Fibroblast of pulmonary artery (primary cell): ENCODE measurements at regions not wholly inside any gene's neighbourhood (a gene's known extent, or its start where the extent isn't known, plus 50 kb on each side); places are given as distances from the start of the nearest gene placed in this dataset.

Experiments
- DNase-seq: peaks from one replicate; pipeline ENCODE4 v3.0.0-alpha.2; 2010; ENCODE audit warnings: low read depth
- H3K4me3 ChIP-seq: replicated peaks from 2 replicates; pipeline ENCODE4 v1.5.1; 2011; ENCODE audit warnings: low read depth, mild to moderate bottlenecking, control low read depth, low read length, moderate library complexity
- CTCF ChIP-seq: IDR thresholded peaks from 2 replicates; pipeline ENCODE4 v1.5.1; 2011; ENCODE audit warnings: mild to moderate bottlenecking, control low read depth, low read length, inconsistent platforms; ENCODE audit errors: missing control alignments

GRCh38 chr4:151922306-151922705 lies 161.5 kb upstream of the GATB start:
- no peak for TF ChIP-seq CTCF
- no peak for DNase-seq
- no peak overlapping the region for H3K4me3 ChIP-seq

- no peak overlapping the region for H3K4me3 ChIP-seq
- DNase-seq, result no peak
- TF ChIP-seq CTCF, result no peak
Observed at GRCh38 chr4:151921811-151922210, 161.0 kb upstream of the GATB start.

- no peak for TF ChIP-seq CTCF
- no peak overlapping the region for H3K4me3 ChIP-seq
- no peak for DNase-seq
Observed at GRCh38 chr4:151921386-151921785, 160.6 kb upstream of the GATB start.

GRCh38 chr4:151917145-151917734 lies 156.4 kb upstream of the GATB start:
- H3K4me3 ChIP-seq, result no peak overlapping the region
- TF ChIP-seq CTCF, result no peak
- no peak for DNase-seq

GRCh38 chr4:151912632-151913031 lies 151.8 kb upstream of the GATB start:
- TF ChIP-seq CTCF, result no peak
- no peak for DNase-seq
- H3K4me3 ChIP-seq, result no peak overlapping the region

GRCh38 chr4:151911970-151912369 lies 151.2 kb upstream of the GATB start:
- no peak for DNase-seq

More at GRCh38 chr4:151911970-151912369, 151.2 kb upstream of the GATB start:
- no peak for TF ChIP-seq CTCF
- H3K4me3 ChIP-seq, result no peak overlapping the region
